GM18519 (cell line): ENCODE measurements at regions not wholly inside any gene's neighbourhood (a gene's known extent, or its start where the extent isn't known, plus 50 kb on each side); places are given as distances from the start of the nearest gene placed in this dataset.

ENCODE experiments used
- ATAC-seq: cut with Tn5 transposase; IDR thresholded peaks from one replicate; pipeline ENCODE4 v1.9.1; 2021; ENCODE audit warnings: mild to moderate bottlenecking, moderate library complexity; ENCODE audit not compliant: unreplicated experiment, low FRiP score

DNA sequence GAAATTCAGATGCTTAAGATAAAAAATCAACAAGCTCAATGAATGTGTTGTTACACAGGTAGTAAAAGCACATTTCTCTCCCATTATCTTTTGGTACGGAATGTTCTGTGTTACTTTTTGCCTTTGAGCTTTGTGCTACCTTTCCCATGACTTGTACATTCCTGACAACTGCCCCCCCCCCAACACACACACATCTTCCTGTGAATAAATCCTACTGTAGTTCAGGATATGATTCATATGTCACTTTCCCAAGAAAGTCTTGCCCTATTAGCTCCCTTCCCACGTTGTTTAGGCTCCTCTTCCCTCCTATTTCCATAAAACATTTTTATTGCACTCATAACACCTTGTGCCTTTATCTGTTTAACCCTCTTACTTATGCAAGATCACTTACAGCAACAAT lies 442.6 kb upstream of the LRATD1 start:
- ATAC-seq: no peak

DNA sequence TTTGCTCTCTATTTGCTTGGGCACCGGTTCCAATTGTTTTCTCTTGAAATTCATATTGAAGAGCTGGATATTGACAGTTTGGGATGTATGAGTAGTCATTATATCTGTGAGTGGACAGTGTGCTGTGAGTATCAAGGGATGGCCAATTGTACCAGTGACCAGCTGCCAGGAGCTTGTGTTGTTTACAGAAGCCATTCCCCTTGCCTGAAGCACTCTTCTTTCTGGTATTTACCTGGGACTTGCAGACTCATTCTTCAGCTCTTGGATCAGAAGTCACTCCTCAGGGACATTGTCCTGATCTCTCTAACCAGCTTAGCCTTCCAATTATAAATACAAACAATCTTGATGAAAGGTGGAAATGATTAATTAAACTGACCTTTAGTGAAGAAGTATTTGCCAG lies 438.3 kb upstream of the LRATD1 start:
- no peak for ATAC-seq

- no peak for ATAC-seq
Measured at GRCh38 chr2:14197293-14197692, 435.2 kb upstream of the LRATD1 start.

- ATAC-seq: no peak
Measured at GRCh38 chr2:14199040-14199439, 433.5 kb upstream of the LRATD1 start.

DNA sequence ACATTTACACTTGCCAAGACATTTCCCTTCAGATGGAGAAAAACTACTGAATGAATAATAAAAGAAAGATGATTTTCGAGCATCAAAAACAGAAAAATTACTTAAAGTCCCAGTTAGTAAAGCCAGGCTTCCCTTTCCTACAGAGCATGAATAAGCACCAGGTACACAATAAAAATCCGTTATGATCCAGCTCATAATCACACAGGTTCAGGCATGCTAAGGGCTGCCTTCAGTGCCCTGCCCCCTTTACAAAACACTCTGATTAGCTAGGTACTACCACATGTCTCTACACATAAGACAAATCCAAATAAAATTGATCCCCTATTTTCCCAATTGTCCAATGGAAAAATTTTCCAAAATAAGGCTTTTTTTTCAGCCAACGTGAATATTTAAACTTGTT lies 413.2 kb upstream of the LRATD1 start:
- ATAC-seq: no peak

DNA sequence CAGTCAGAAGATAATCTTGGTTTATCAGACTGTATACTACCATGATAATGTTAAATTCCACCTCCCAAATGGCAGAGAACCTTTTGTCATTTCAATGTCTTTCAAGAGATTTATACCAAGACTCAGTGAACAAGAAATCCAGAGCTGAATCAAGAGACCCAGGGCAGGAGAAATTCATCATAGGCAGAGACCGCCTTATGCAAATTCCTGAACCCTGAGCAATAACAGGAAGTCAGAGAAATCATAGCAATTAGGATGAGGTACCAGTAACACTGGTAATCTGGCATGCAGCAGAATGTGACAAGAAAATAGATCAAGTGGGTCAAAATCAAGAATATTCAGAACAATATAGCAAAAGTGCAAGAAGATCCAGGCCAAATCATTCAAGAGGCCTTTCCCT lies 412.4 kb upstream of the LRATD1 start:
- ATAC-seq: no peak

- ATAC-seq: no peak
Measured at GRCh38 chr2:14221466-14221865, 411.1 kb upstream of the LRATD1 start.

GRCh38 chr2:14223576-14223975 lies 408.9 kb upstream of the LRATD1 start:
- no peak for ATAC-seq

DNA sequence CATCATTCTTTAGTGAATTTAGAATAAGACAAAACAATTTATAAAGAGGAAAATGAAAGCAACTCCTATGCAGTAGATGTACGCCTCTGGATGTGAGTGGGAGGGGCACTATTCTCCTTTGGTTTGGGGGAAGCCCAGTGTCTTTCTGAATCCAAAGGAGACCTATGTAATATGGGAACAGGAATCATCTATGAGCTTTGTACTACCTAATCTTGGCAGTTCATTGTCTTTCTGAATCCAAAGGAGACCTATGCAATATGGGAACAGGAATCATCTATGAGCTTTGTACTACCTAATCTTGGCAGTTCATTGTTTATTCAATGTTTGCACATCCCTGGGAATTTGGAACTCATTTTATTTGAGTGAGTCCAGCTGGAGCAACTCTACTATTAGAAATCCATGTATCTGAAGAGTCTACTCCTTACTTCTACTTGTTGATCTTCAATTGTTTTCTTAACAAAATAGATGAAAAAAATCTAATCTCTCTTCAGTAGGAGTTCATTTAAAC lies 401.1 kb upstream of the LRATD1 start:
- no peak for ATAC-seq

- ATAC-seq: no peak
Measured at GRCh38 chr2:14232217-14232616, 400.3 kb upstream of the LRATD1 start.

DNA sequence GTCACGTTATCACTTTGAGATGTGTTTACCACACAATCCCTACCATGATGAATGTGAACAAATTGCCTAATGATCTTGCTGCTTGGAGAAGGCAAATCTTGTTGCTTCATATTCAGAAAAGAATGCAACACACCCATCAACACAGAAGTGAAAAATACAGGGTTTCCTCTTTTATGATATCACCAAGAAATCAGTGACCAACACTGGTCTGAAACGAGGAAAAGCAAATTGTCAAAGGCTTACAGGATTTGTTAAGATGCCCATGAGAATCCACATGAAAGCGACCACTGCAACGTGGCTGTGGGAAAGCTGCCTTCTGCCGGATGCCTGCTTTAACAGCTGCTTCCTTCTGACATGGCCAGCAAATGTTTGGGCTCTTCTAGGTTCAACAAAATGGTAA lies 397.6 kb upstream of the LRATD1 start:
- no peak for ATAC-seq

DNA sequence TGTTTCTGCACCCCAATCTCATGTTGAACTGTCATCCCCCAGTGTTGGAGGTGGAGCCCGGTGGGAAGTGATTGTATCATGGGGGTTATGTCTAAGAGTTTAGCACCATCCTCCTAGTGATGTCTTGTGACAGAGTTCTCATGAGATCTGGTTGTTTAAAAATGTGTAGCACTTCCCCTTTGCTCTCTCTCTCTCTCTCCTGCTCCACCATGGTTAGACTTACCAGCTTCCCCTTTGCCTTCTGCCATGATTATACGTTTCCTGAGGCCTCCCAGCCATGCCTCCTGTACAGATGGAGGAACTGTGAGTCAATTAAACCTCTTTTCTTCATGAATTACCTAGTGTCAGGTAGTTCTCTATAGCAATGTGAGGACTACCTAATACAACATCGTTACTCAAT lies 396.9 kb upstream of the LRATD1 start:
- no peak for ATAC-seq

DNA sequence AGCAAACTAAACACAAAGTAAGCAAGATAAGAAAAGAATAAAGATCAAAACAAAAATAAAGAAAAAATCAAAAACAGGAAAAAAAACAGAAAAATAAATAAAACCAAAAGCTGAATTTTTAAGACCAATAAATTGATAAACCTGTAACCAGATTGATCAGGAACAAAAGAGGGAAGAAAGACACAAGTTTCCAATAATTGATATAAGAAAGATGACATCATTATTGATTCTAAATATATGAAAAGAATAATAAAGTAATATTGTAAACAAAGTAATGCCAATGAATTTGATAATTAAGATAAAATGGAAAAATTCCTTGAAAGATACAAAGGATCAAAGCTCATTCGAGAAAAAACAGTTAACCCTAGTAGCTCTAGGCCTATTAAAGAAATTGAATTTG lies 394.6 kb upstream of the LRATD1 start:
- no peak for ATAC-seq

DNA sequence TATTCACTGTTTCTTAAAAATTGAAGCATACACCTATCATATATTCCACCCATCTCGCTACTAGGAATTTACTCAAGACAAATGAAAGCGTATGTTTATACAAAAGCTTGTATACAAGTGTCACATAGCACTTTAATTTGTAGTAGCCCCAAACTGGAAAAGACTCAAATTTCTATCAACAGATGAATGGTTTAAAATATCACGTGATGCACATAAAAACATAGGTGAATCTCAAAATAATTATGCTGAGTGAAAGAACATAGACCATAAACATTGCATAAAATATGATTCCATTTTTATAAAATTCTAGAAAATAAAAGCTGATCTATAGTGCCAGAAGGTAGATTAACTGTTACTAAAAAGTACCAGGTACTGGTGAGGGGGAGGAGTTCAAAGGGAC lies 392.9 kb upstream of the LRATD1 start:
- ATAC-seq: no peak

- ATAC-seq: no peak
Measured at GRCh38 chr2:14240868-14241267, 391.6 kb upstream of the LRATD1 start.

DNA sequence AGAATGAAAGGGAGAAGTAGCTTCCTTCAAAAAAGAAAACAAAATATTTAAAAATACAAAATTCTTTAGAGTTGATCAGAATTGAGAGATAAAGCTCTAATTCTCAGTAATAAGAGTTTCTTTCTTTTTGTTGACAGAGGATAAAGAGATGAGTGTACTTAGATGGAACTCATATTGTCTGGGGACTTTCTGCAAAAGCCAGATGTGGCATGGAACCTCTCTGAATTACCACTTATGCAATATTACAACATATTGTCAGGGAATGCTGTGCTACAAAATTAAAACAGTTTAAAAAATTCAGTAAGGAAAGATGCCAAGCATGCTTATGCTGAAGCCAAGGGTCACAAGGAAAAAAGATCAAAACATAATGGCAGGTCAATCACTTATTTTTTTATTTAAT lies 386.6 kb upstream of the LRATD1 start:
- ATAC-seq: no peak

GRCh38 chr2:14255135-14255820 lies 377.2 kb upstream of the LRATD1 start:
- no peak for ATAC-seq

GRCh38 chr2:14256890-14257289 lies 375.6 kb upstream of the LRATD1 start:
- no peak for ATAC-seq

- ATAC-seq: no peak
Measured at GRCh38 chr2:14257801-14258507, 374.6 kb upstream of the LRATD1 start.

GRCh38 chr2:14261771-14262170 lies 370.7 kb upstream of the LRATD1 start:
- ATAC-seq: no peak

DNA sequence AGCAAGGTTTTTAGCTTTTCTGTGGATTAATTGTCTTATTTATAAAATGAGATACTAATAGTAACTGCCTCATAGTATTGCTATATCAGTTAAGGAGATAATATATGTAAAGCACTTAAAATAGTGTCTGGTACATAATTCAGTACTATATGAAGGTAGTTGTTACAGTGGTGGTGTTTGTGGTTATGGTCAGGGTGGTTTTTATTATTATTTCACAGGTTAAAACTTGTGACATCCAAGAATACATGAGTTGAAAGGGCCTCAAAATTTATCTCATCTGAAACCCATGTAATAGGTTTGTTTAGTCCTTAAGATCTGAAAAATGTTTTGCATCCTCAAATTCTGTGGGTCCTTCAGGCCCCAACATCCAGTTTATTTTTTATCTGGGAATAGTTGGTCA lies 369.5 kb upstream of the LRATD1 start:
- ATAC-seq: no peak

GRCh38 chr2:14270036-14270582 lies 362.4 kb upstream of the LRATD1 start:
- no peak for ATAC-seq
